Caco-2 (cell line): ENCODE measurements at regions not wholly inside any gene's neighbourhood (a gene's known extent, or its start where the extent isn't known, plus 50 kb on each side); places are given as distances from the start of the nearest gene placed in this dataset.

Experiments
- BruUV-seq: library from RNA; stranded (reverse); fragments of 400-500 nt; replicated peaks from 2 replicates; lab custom pipeline; 2021; lab: Mats Ljungman, UMichigan
- CTCF ChIA-PET: fragments of 300-600 bp; sonication (Branson Sonifier 250); formaldehyde crosslinking; loops from one replicate; lab custom pipeline; 2022; ENCODE audit warnings: antibody characterized with exemption; lab: Charles Lee
- POLR2A ChIA-PET: fragments of 300-600 bp; sonication (Branson Sonifier 250); formaldehyde crosslinking; loops from one replicate; lab custom pipeline; 2022; ENCODE audit warnings: antibody characterized with exemption; lab: Charles Lee
- DNase-seq, 2 experiments: peaks; one replicate each; pipeline versions ENCODE4 v3.0.0 to v3.0.0-alpha.2; 2020 to 2022
- H3K27me3 ChIP-seq: replicated peaks from 2 replicates; pipeline ENCODE4 v1.6.0; 2011; ENCODE audit warnings: low read length; ENCODE audit not compliant: control insufficient read depth, insufficient read depth
- H3K36me3 ChIP-seq: 2 replicates; pipeline ENCODE4 v1.5.1; 2011; ENCODE audit warnings: low read length; ENCODE audit not compliant: control insufficient read depth, insufficient read depth
- H3K4me1 ChIP-seq: fragments of 250-450 bp; sonication (Bioruptor Pico); 2 replicates; pipeline ENCODE4 v1.5.1; 2020; ENCODE audit warnings: mild to moderate bottlenecking
- H3K4me3 ChIP-seq: 2 replicates; pipeline ENCODE4 v1.5.1; 2011; ENCODE audit warnings: low read depth, mild to moderate bottlenecking, control low read depth, low read length
- H3K9me3 ChIP-seq: fragments of 250-450 bp; sonication (Bioruptor Pico); 2 replicates; pipeline ENCODE4 v1.5.1; 2020; ENCODE audit warnings: mild to moderate bottlenecking, moderate library complexity
- H3K27ac Mint-ChIP-seq: one replicate; pipeline ENCODE4 v1.8.0; 2022; ENCODE audit warnings: mixed read lengths; ENCODE audit not compliant: unreplicated experiment
- H3K27me3 Mint-ChIP-seq: one replicate; pipeline ENCODE4 v1.8.0; 2022; ENCODE audit warnings: mixed read lengths; ENCODE audit not compliant: insufficient read depth, unreplicated experiment
- H3K36me3 Mint-ChIP-seq: one replicate; pipeline ENCODE4 v1.8.0; 2022; ENCODE audit warnings: mild to moderate bottlenecking, mixed read lengths; ENCODE audit not compliant: insufficient read depth, unreplicated experiment
- H3K4me1 Mint-ChIP-seq: one replicate; pipeline ENCODE4 v1.8.0; 2022; ENCODE audit warnings: low read depth, mixed read lengths; ENCODE audit not compliant: unreplicated experiment
- H3K4me3 Mint-ChIP-seq: one replicate; pipeline ENCODE4 v1.8.0; 2022; ENCODE audit warnings: mild to moderate bottlenecking, moderate library complexity, mixed read lengths; ENCODE audit not compliant: unreplicated experiment
- H3K9me3 Mint-ChIP-seq: one replicate; pipeline ENCODE4 v1.8.0; 2022; ENCODE audit warnings: mixed read lengths; ENCODE audit not compliant: unreplicated experiment
- intact Hi-C: fragments of 100-400 bp; cut with micrococcal nuclease; formaldehyde crosslinking; loops from one replicate; pipeline ENCODE4 v1.10.0; 2022; ENCODE audit not compliant: unreplicated experiment
- TF ChIP-seq, protein P1 (sequence below), 2 experiments: fragments of 200-600 bp in 1 of 2; IDR thresholded peaks; 1 replicate in 1 of 2; 2 replicates in 1 of 2; pipeline versions ENCODE4 v1.5.1 to v1.8.0; 2011 to 2022; ENCODE audit warnings: antibody characterized with exemption in 1 of 2, control low read depth in 1 of 2, inconsistent platforms in 1 of 2, low read depth in 1 of 2, low read length in 1 of 2, mild to moderate bottlenecking in 1 of 2, moderate library complexity in 1 of 2; ENCODE audit not compliant: insufficient read depth in 1 of 2, severe bottlenecking in 1 of 2, unreplicated experiment in 1 of 2

- TF ChIP-seq, protein P1, sequence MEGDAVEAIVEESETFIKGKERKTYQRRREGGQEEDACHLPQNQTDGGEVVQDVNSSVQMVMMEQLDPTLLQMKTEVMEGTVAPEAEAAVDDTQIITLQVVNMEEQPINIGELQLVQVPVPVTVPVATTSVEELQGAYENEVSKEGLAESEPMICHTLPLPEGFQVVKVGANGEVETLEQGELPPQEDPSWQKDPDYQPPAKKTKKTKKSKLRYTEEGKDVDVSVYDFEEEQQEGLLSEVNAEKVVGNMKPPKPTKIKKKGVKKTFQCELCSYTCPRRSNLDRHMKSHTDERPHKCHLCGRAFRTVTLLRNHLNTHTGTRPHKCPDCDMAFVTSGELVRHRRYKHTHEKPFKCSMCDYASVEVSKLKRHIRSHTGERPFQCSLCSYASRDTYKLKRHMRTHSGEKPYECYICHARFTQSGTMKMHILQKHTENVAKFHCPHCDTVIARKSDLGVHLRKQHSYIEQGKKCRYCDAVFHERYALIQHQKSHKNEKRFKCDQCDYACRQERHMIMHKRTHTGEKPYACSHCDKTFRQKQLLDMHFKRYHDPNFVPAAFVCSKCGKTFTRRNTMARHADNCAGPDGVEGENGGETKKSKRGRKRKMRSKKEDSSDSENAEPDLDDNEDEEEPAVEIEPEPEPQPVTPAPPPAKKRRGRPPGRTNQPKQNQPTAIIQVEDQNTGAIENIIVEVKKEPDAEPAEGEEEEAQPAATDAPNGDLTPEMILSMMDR (IDR thresholded peaks at IDR 0.05; ENCODE audit: insufficient read depth in 1 of 2, low read depth in 1 of 2, low read length in 1 of 2, severe bottlenecking in 1 of 2, unreplicated experiment in 1 of 2): no peak
- H3K4me1 ChIP-seq: no peaks in the 10 kb centered on the region
- Mint-ChIP-seq H3K9me3 (no peaks in the 10 kb centered on the region), H3K36me3 (peaks cover 35% of the 10 kb centered on the region), H3K27ac (no peak overlapping the region), H3K27me3 (no peaks in the 10 kb centered on the region), H3K4me3 (no peak overlapping the region), H3K4me1 (peaks cover 9% of the 10 kb centered on the region)
- H3K4me3 ChIP-seq: no peak overlapping the region
- no peaks in the 10 kb centered on the region for H3K9me3 ChIP-seq
- no peaks in the 10 kb centered on the region for H3K27me3 ChIP-seq
- no TSS peak for BruUV-seq
- intact Hi-C loops: no loop called here
- DNase-seq: no peak
- POLR2A ChIA-PET: no interaction called here
- CTCF ChIA-PET: no interaction called here
- H3K36me3 ChIP-seq: peaks cover 3% of the 10 kb centered on the region; the same call in 1 of the 2 replicates
Measured at GRCh38 chr2:74045454-74045853, 60.7 kb downstream of the TET3 start.

GRCh38 chr2:74046441-74046840 is 61.7 kb downstream of the TET3 start:
- TF ChIP-seq, protein P1 (IDR thresholded peaks at IDR 0.05; ENCODE audit: insufficient read depth in 1 of 2, low read depth in 1 of 2, low read length in 1 of 2, severe bottlenecking in 1 of 2, unreplicated experiment in 1 of 2): no peak
- POLR2A ChIA-PET: no interaction called here

DNA sequence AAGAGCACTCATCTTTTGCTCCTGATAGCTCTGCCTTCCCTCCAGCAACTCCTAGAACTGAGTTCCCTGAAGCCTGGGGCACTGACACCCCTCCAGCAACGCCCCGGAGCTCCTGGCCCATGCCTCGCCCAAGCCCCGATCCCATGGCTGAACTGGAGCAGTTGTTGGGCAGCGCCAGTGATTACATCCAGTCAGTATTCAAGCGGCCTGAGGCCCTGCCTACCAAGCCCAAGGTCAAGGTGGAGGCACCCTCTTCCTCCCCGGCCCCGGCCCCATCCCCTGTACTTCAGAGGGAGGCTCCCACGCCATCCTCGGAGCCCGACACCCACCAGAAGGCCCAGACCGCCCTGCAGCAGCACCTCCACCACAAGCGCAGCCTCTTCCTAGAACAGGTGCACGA is 62.4 kb downstream of the TET3 start:
- Histone ChIP-seq H3K4me3 (no peak overlapping the region), H3K4me1 (no peaks in the 10 kb centered on the region), H3K36me3 (peaks cover 3% of the 10 kb centered on the region; the same call in 1 of the 2 replicates), H3K9me3 (no peaks in the 10 kb centered on the region), H3K27me3 (no peaks in the 10 kb centered on the region)
- TF ChIP-seq, protein P1 (IDR thresholded peaks at IDR 0.05; ENCODE audit: insufficient read depth in 1 of 2, low read depth in 1 of 2, low read length in 1 of 2, severe bottlenecking in 1 of 2, unreplicated experiment in 1 of 2): no peak
- CTCF ChIA-PET: no interaction called here
- no TSS peak for BruUV-seq
- Mint-ChIP-seq H3K9me3 (no peaks in the 10 kb centered on the region), H3K27ac (no peak overlapping the region), H3K36me3 (peaks cover 35% of the 10 kb centered on the region), H3K27me3 (no peaks in the 10 kb centered on the region), H3K4me1 (peaks cover 9% of the 10 kb centered on the region), H3K4me3 (no peak overlapping the region)
- intact Hi-C loops: no loop called here
- no peak for DNase-seq
- POLR2A ChIA-PET: no interaction called here

More at GRCh38 chr2:74046441-74046840, 61.7 kb downstream of the TET3 start:
- peaks cover 35% of the 10 kb centered on the region for H3K36me3 Mint-ChIP-seq
- no peaks in the 10 kb centered on the region for H3K27me3 ChIP-seq
- BruUV-seq: no TSS peak
- no peaks in the 10 kb centered on the region for H3K9me3 Mint-ChIP-seq
- no peaks in the 10 kb centered on the region for H3K27me3 Mint-ChIP-seq
- no peaks in the 10 kb centered on the region for H3K4me1 ChIP-seq
- intact Hi-C loops: no loop called here
- CTCF ChIA-PET: no interaction called here
- DNase-seq: no peak
- peaks cover 3% of the 10 kb centered on the region; the same call in 1 of the 2 replicates for H3K36me3 ChIP-seq
- H3K4me1 Mint-ChIP-seq: peaks cover 9% of the 10 kb centered on the region
- no peaks in the 10 kb centered on the region for H3K9me3 ChIP-seq
- no peak overlapping the region for H3K4me3 Mint-ChIP-seq
- no peak overlapping the region for H3K4me3 ChIP-seq
- H3K27ac Mint-ChIP-seq: no peak overlapping the region
